H1 (cell line): ENCODE measurements at regions not wholly inside any gene's neighbourhood (a gene's known extent, or its start where the extent isn't known, plus 50 kb on each side); places are given as distances from the start of the nearest gene placed in this dataset.

ENCODE experiments used
- CEBPB ChIP-seq: IDR thresholded peaks from 2 replicates; pipeline ENCODE4 v1.6.1; 2012; ENCODE audit warnings: low read depth, low read length
- CREB1 ChIP-seq: IDR thresholded peaks from 2 replicates; pipeline ENCODE4 v1.6.1; 2012; ENCODE audit warnings: inconsistent platforms
- EP300 ChIP-seq, 2 experiments: IDR thresholded peaks; 1 replicate in 1 of 2; 2 replicates in 1 of 2; pipeline ENCODE4 v1.6.1; 2011 to 2012; ENCODE audit warnings: low read depth in 2 of 2, low read length in 2 of 2, mild to moderate bottlenecking in 2 of 2, borderline replicate concordance in 1 of 2, inconsistent platforms in 1 of 2, moderate library complexity in 1 of 2
- EZH2 ChIP-seq: fragments of 200-600 bp; sonication (generic); IDR thresholded peaks from 2 replicates; pipeline ENCODE4 v1.7.1; 2012; ENCODE audit warnings: low read depth, mild to moderate bottlenecking, moderate library complexity, low read length, inconsistent platforms; ENCODE audit not compliant: severe bottlenecking
- GABPA ChIP-seq: IDR thresholded peaks from 2 replicates; pipeline ENCODE4 v1.6.1; 2011; ENCODE audit warnings: mild to moderate bottlenecking, low read length, moderate library complexity, borderline replicate concordance; ENCODE audit not compliant: insufficient read depth
- KDM1A ChIP-seq: fragments of 200-600, 300-600 bp; sonication (generic); IDR thresholded peaks from 2 replicates; pipeline ENCODE4 v1.7.1; 2016; ENCODE audit warnings: mild to moderate bottlenecking, low read length, borderline replicate concordance
- NRF1 ChIP-seq: IDR thresholded peaks from 2 replicates; pipeline ENCODE4 v1.6.1; 2011; ENCODE audit warnings: mild to moderate bottlenecking, low read depth, low read length, improper control_type of control experiment
- POLR2A ChIP-seq, 2 experiments: IDR thresholded peaks; 1 replicate in 1 of 2; 2 replicates in 1 of 2; pipeline ENCODE4 v1.6.1; 2011; ENCODE audit warnings: low read depth in 2 of 2, low read length in 2 of 2, mild to moderate bottlenecking in 2 of 2; ENCODE audit errors: control extremely low read depth in 1 of 2
- POLR2AphosphoS5 ChIP-seq: IDR thresholded peaks from 2 replicates; pipeline ENCODE4 v1.6.1; 2011; ENCODE audit warnings: low read depth, low read length
- TAF1 ChIP-seq: IDR thresholded peaks from 2 replicates; pipeline ENCODE4 v1.6.1; 2011; ENCODE audit warnings: mild to moderate bottlenecking, low read depth, low read length
- ZNF274 ChIP-seq: IDR thresholded peaks from 2 replicates; pipeline ENCODE4 v1.7.0; 2012; ENCODE audit warnings: low read length, borderline replicate concordance; ENCODE audit errors: extremely low read depth
- TF ChIP-seq, protein P1 (sequence below): IDR thresholded peaks from 2 replicates; pipeline ENCODE4 v1.6.1; 2012; ENCODE audit warnings: inconsistent platforms
- TF ChIP-seq, protein P2 (sequence below), 3 experiments: IDR thresholded peaks; 1 replicate in 2 of 3; 2 replicates in 1 of 3; pipeline versions ENCODE4 v1.5.1 to v1.6.1; 2011; ENCODE audit warnings: low read length in 3 of 3, mild to moderate bottlenecking in 3 of 3, inconsistent platforms in 2 of 3, low read depth in 1 of 3, moderate library complexity in 1 of 3; ENCODE audit not compliant: insufficient read depth in 1 of 3; ENCODE audit errors: control extremely low read depth in 1 of 3
- TF ChIP-seq, protein P3 (sequence below): IDR thresholded peaks from 2 replicates; pipeline ENCODE4 v1.6.1; 2011; ENCODE audit warnings: low read depth, mild to moderate bottlenecking, low read length; ENCODE audit not compliant: insufficient read depth

DNA sequence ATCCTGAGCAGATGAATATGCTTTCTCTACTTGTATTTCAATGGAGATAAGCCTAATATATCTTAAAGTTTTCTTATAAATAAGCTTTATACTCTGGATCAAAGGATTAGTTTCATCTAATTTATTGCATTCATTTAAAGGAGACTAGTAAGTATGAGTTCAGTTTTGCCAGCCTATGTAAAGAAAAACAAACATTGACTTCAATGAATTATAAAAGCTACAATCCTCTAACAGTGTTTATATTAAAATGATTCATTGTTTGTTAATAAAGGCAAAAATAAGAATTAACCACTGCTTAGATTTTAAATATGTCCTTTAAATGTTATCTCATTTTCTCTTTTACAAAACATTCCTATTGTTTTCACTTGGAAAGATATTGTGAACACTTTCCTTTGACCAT lies 566.0 kb downstream of the EPHA4 start:
- TF ChIP-seq POLR2A (IDR thresholded peaks at IDR 0.05; ENCODE audit: control extremely low read depth in 1 of 2, low read depth in 2 of 2, low read length in 2 of 2) (no peak), NRF1 (no peak), CEBPB (no peak), EP300 (IDR thresholded peaks at IDR 0.05; ENCODE audit: borderline replicate concordance in 1 of 2, low read depth in 2 of 2, low read length in 2 of 2) (no peak), ZNF274 (no peak), EZH2 (no peak), TAF1 (no peak), POLR2AphosphoS5 (no peak), GABPA (no peak), CREB1 (no peak), KDM1A (no peak)
- TF ChIP-seq, protein P1, sequence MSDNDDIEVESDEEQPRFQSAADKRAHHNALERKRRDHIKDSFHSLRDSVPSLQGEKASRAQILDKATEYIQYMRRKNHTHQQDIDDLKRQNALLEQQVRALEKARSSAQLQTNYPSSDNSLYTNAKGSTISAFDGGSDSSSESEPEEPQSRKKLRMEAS, result no peak
- TF ChIP-seq, protein P2, sequence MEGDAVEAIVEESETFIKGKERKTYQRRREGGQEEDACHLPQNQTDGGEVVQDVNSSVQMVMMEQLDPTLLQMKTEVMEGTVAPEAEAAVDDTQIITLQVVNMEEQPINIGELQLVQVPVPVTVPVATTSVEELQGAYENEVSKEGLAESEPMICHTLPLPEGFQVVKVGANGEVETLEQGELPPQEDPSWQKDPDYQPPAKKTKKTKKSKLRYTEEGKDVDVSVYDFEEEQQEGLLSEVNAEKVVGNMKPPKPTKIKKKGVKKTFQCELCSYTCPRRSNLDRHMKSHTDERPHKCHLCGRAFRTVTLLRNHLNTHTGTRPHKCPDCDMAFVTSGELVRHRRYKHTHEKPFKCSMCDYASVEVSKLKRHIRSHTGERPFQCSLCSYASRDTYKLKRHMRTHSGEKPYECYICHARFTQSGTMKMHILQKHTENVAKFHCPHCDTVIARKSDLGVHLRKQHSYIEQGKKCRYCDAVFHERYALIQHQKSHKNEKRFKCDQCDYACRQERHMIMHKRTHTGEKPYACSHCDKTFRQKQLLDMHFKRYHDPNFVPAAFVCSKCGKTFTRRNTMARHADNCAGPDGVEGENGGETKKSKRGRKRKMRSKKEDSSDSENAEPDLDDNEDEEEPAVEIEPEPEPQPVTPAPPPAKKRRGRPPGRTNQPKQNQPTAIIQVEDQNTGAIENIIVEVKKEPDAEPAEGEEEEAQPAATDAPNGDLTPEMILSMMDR (IDR thresholded peaks at IDR 0.05; ENCODE audit: control extremely low read depth in 1 of 3, insufficient read depth in 1 of 3, low read depth in 1 of 3, low read length in 3 of 3), result no peak
- TF ChIP-seq, protein P3, sequence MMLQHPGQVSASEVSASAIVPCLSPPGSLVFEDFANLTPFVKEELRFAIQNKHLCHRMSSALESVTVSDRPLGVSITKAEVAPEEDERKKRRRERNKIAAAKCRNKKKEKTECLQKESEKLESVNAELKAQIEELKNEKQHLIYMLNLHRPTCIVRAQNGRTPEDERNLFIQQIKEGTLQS, result no peak
